Mesodermal cell (in vitro differentiated cells): ENCODE measurements at regions not wholly inside any gene's neighbourhood (a gene's known extent, or its start where the extent isn't known, plus 50 kb on each side); places are given as distances from the start of the nearest gene placed in this dataset.

ENCODE experiments used
- H3K27ac ChIP-seq: 2 replicates; pipeline ENCODE4 v1.7.0; 2013; ENCODE audit warnings: mild to moderate bottlenecking, low read depth, low read length, moderate library complexity; ENCODE audit not compliant: severe bottlenecking
- H3K36me3 ChIP-seq: 2 replicates; pipeline ENCODE4 v1.7.1; 2013; ENCODE audit warnings: mild to moderate bottlenecking, low read length, moderate library complexity; ENCODE audit not compliant: control insufficient read depth, insufficient read depth
- H3K4me1 ChIP-seq: one replicate; pipeline ENCODE4 v1.7.1; 2013; ENCODE audit warnings: mild to moderate bottlenecking, low read length; ENCODE audit not compliant: insufficient read depth, control insufficient read depth, poor library complexity, severe bottlenecking
- H3K4me3 ChIP-seq: 2 replicates; pipeline ENCODE4 v1.7.0; 2013; ENCODE audit warnings: low read length, control low read depth, mild to moderate bottlenecking; ENCODE audit not compliant: insufficient read depth, poor library complexity, severe bottlenecking; ENCODE audit errors: extremely low read depth
- H3K9me3 ChIP-seq: 2 replicates; pipeline ENCODE4 v1.7.1; 2013; ENCODE audit warnings: mild to moderate bottlenecking, low read length, moderate library complexity; ENCODE audit not compliant: control insufficient read depth
- WGBS, 2 experiments: methylation state at CpG; one replicate each; pipeline ENCODE4 v1.1.5; 2013; ENCODE audit warnings: missing lambda C conversion rate in 2 of 2; ENCODE audit not compliant: insufficient coverage in 2 of 2; 5-methylcytosine and 5-hydroxymethylcytosine counted together

DNA sequence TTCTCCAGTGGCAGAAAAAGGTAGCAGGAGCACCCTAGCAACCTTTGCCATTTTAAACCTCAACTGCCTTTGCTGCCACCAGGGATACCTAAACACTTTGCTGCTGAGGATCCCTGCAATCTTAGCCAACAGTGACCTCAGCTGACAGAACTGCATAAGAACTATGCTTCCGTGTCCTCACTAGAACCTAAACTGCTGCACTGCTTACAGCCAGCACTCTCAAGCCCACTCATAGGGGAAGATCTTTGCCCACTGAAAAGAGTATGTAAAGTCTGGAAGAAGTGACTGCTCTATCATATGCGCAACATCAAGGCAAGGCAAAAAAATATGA, 270.0 kb upstream of the PCDH20 start:
- no peak overlapping the region for H3K27ac ChIP-seq
- no peak overlapping the region for H3K4me3 ChIP-seq
- H3K36me3 ChIP-seq: no peaks in the 10 kb centered on the region
- 75% methylated on average over 1 of the region's 2 CpGs; no CpG with 5 or more reads in 1 of the 2 experiments for WGBS, 2 experiments
- peaks cover 5% of the 10 kb centered on the region for H3K9me3 ChIP-seq
- no peaks in the 10 kb centered on the region for H3K4me1 ChIP-seq

DNA sequence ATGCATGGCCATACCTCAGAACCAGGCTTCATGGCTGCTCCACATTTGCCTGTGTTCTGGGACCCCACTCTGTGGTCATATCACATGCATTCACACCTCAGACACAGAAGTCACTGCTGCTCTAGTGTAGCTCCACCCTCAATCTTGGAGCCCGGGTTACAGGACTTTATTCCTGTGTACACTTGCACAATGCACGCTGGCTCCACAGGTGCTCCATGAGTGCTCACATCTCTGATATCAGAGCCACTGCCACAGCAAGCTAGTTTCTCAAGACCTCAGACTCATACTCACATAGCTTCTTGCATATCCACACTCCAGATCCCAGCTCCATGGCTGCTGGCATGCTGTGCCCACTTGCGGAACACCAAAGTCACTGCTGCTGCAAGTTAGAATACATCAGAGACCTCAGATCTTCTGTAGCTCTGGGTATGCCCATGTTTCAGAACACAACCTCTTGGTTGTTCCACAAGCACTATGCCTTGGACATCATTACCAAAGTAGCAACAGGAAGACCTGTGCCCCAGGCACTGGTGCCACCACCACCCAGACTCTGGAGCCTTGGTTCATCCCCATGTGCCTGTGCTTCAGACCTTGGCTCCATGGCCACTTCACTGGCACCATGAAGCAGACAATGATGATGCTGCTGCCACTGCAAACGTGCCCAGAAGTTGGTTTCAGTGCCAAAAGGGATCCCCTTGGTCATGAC, 269.5 kb upstream of the PCDH20 start:
- 81 to 91% methylated on average over 4 of the region's 4 CpGs for WGBS, 2 experiments
- H3K36me3 ChIP-seq: no peaks in the 10 kb centered on the region

DNA sequence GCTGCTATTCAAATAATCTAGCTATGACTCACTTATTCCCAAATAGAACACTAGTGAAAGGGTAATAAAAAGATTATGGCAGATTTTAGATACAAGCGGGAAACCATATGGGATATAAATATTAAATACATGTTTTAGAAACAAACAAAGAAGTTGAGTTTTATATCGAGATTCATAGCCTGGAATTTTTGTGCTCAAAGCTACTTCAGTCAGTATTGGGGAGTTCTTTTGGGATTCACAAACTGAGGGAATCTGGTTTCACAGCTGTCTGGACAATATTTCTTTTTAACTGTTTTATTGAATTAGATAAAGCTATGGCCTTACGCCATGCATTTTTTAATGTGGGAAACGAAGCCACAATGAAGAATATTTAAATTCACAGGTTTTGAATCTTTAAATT, 257.1 kb upstream of the PCDH20 start:
- no peak overlapping the region for H3K27ac ChIP-seq
- 100% methylated on average over 1 of the region's 4 CpGs; no CpG with 5 or more reads in 1 of the 2 experiments for WGBS, 2 experiments
- H3K4me3 ChIP-seq: no peak overlapping the region
- no peaks in the 10 kb centered on the region for H3K9me3 ChIP-seq
- H3K36me3 ChIP-seq: no peaks in the 10 kb centered on the region
- H3K4me1 ChIP-seq: no peaks in the 10 kb centered on the region

More for the DNA sequence above, 269.5 kb upstream of the PCDH20 start:
- H3K4me1 ChIP-seq: no peaks in the 10 kb centered on the region
- peaks cover 5% of the 10 kb centered on the region for H3K9me3 ChIP-seq
- no peak overlapping the region for H3K27ac ChIP-seq
- H3K4me3 ChIP-seq: no peak overlapping the region

DNA sequence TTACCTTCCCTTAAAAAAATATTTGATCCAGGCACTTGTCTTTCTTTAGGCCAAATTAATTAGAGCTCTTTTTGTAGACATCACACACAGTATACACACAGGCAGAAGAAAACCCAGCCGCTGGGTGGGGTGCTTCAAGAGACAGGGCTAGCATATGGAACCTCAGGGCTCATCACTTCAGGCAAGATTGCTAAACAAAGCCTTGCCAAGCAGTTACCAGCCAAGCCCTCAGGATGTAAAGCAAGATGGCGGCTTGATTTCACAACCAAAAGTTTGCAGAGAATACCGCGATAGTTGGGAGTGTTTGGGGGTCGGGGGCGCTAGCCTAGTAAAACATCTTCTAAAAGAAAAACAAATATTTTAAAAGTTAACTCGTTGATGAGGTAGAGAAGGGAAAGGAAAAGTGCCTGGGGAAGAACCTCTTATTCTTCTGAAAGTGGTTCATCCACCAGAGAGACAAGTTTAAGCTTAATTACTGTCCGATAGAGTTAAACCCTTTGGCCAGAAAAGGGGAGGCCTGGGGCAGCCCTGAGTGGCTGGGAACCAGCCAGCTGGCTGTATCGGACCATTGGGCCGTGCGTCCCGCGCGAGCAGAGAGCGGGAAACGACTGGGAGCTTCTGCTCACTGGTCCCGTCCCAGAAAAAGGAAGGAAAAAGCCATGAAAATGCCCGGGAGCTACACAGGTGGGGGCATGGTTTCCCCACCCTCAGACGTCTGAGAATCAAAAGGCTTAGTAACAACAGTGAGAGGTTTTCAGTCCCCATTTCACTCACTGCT, 254.9 kb upstream of the PCDH20 start:
- WGBS, 2 experiments: 93% methylated on average over 9 to 11 of the region's 19 CpGs

DNA sequence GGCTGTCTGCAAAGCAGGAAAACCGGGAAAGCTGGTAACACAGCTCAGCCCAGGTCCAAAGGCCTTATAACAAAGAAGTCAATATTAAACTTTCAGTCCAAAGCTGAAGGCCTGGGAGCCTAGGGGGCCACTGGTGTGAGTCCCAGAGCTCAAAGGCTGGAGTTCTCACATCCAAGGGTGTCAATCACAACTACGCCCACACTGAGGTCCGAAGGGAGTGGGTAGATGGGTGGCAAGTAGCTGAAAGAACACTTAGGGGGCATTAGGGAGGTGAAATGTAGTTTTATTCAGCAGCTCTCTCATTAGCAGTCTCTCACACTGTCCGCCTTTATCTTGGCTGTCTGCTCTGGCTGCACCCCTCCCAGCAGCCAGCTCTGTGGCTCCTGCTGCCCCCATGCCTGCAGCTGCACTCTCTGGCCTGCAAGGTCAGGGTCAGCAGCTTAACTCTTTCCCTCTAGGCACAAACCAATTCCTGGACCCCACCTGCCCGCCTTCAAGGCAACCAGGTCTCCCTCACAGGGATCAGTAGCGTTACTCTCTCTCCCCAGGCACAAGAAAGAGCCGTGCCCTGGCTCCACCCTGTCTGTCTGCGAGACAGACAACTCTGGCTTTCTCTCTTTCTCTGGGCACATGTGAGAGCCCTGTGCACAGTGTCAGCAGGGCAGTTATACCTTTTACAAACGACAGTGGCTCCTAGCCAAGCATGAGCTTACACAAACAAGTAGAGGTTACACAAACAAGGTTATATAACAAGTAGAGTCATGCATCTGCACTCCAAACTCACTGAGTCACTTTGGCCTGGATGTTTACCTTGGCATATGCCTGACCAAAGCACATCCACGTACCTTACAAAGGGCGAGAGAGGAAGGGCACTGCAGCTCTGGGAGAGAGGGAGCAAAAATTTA, 249.4 kb upstream of the PCDH20 start:
- Histone ChIP-seq H3K4me1 (no peaks in the 10 kb centered on the region), H3K27ac (no peak overlapping the region), H3K9me3 (no peaks in the 10 kb centered on the region), H3K4me3 (no peak overlapping the region), H3K36me3 (no peaks in the 10 kb centered on the region)
- 74 to 81% methylated on average over 6 to 8 of the region's 11 CpGs for WGBS, 2 experiments

More for the DNA sequence above, 254.9 kb upstream of the PCDH20 start:
- no peaks in the 10 kb centered on the region for H3K4me1 ChIP-seq
- no peak overlapping the region for H3K4me3 ChIP-seq
- H3K27ac ChIP-seq: no peak overlapping the region
- no peaks in the 10 kb centered on the region for H3K36me3 ChIP-seq
- H3K9me3 ChIP-seq: no peaks in the 10 kb centered on the region

DNA sequence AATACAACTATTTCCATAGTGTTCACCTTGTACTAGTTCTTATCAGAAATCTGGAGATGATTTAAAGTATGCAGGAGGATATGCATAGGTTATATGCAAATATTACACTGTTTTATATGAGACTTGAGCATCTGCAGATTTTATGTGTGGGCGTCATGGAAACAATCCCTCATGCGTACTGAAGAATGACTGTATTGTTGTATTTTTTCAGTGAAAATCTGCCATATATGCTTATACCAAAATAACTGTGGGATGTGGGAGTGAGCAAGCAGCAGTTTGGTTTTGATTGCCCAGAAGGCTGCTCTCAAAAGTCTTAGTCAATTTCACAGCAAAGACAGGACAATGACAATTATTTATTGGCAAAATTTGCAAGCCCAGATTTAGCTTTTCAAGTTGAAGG, 238.8 kb upstream of the PCDH20 start:
- no peaks in the 10 kb centered on the region for H3K36me3 ChIP-seq
- no peaks in the 10 kb centered on the region for H3K9me3 ChIP-seq
- WGBS, 2 experiments: no CpG with 5 or more reads among the region's 2 CpGs
- H3K4me1 ChIP-seq: no peaks in the 10 kb centered on the region
- H3K4me3 ChIP-seq: no peak overlapping the region
- no peak overlapping the region for H3K27ac ChIP-seq

DNA sequence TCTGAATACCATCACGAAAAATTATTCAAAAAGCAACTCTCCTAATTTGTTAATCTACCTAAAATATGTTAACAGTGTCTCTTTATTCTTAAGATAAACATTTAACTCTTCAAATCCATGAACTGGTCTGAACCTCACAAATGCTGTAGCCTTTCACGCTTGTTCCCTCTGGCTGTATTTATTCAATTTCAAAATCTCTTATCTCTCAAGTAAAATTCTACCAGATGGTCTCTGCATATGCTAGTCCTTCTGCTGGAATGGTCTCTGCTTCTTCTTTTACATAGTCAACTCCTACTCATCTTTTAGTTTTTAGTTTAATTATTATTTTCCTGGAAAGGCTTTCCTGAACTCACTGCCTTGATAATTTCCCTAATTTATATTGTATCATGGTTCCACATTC, 232.9 kb upstream of the PCDH20 start:
- Histone ChIP-seq H3K4me3 (no peak overlapping the region), H3K27ac (no peak overlapping the region), H3K36me3 (no peaks in the 10 kb centered on the region), H3K9me3 (no peaks in the 10 kb centered on the region), H3K4me1 (no peaks in the 10 kb centered on the region)
- WGBS, 2 experiments: 90 to 100% methylated on average over 1 to 2 of the region's 2 CpGs

DNA sequence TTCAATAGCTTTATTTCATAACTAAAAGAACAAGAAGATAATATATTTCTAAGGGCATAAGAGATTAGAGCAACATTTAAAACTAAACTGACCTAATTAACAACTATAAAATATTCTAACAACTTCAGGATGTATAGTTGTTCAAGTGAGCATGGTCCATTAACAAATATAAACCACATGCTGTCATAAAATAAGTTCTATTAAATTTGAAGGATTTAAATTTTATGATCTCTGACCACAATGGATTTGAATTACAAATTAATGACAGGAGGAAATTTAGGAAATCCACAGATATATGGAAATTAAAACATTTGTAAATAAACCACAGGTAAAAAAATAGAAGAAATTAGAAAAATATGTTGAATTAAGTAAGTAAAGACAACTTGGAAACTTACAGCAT, 196.5 kb upstream of the PCDH20 start:
- no peak overlapping the region for H3K4me3 ChIP-seq
- H3K9me3 ChIP-seq: no peaks in the 10 kb centered on the region
- no peak overlapping the region for H3K27ac ChIP-seq
- H3K4me1 ChIP-seq: no peaks in the 10 kb centered on the region
- H3K36me3 ChIP-seq: no peaks in the 10 kb centered on the region

DNA sequence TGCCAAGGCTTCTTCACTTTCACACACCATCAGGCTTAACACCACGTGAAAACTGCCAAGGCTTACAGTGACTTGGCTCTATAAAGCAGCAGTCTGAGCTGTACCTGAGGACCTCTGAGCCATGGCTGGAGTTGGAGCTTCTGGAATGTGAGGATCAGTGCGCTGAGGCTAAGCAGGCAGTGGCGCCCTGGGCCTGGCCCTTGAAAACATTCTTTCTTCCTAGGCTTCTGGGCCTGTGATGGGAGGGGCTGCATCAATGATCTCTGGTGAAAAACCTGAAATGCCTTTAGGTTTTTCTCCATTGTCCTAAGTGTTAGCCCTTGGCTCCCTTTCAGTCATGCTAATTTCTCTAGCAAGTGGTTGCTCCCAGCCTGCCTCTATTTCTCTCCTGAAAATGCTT, 192.5 kb upstream of the PCDH20 start:
- 88% methylated on average over 2 of the region's 3 CpGs; no CpG with 5 or more reads in 1 of the 2 experiments for WGBS, 2 experiments
- H3K9me3 ChIP-seq: no peaks in the 10 kb centered on the region
- no peak overlapping the region for H3K27ac ChIP-seq
- no peak overlapping the region for H3K4me3 ChIP-seq
- H3K4me1 ChIP-seq: no peaks in the 10 kb centered on the region
- H3K36me3 ChIP-seq: no peaks in the 10 kb centered on the region

DNA sequence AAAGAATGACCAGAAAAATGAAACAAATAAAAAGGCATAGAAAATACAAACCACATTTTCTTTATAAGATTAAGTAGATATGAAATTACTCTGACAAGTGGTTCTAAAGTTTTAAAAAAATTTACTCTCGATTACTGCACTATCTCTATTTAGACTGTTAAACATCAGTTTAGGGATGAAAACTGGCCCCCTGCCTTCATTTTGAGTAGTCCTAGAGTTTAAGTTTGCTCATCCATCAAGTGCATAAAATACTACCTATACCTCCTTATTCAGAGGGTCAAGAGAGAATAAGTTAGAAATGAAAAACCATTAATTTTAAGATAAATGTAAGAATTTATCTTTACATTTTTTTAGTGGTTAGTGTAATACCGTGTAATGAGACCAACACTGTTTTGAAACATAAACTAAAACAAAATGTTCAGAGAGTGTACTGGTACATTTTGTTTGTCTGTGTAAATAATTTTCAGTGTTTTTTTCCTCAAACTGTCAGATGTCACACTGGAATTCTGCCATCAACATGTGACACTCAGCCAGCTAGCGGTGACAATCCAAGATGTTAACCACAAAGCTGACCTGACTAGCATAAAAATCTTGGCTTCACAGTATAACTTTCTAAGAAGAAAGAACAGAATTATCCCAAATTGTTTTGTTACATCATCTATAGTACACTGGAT, 184.8 kb upstream of the PCDH20 start:
- 83 to 100% methylated on average over 1 of the region's 3 CpGs for whole genome bisulfite sequencing, 2 experiments
- no peaks in the 10 kb centered on the region for H3K36me3 ChIP-seq
- no peaks in the 10 kb centered on the region for H3K9me3 ChIP-seq
- no peak overlapping the region for H3K27ac ChIP-seq
- H3K4me1 ChIP-seq: no peaks in the 10 kb centered on the region
- no peak overlapping the region for H3K4me3 ChIP-seq
